ENCODE measurements at regions not wholly inside any gene's neighbourhood (a gene's known extent, or its start where the extent isn't known, plus 50 kb on each side); places are given as distances from the start of the nearest gene placed in this dataset.

DNA sequence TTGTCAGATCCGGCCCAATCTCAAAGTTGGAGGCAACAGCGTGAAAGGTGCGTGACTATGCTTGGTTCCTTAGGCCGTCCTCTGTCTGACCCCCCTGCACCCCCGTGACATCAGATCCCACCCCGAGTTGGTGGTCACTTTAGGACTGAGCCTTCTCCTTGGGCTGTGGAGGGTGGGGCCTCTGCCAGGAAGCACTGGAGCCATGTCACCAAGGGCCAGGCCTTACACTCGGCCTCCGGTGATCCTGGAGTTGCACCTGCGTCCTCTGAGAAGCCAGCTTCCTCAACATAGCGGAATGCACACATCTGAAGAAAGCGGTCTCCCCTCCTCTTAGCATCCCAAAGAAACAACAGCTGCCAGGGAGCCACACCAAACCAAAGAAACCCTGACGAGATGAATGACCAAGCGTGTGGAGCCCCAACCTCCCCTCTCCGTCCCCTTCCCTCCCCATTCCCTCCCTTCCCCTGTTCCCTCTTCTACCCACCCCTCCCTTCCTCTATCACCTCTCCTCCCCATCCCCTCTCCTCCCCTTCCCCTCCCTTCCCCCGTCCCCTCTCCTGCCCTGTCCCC is 182.6 kb downstream of the TTLL2 start:
- no TSS peak for BruUV-seq (replicated peaks)
- Histone ChIP-seq H3K4me1 (replicated peaks in 1 of 2; ENCODE audit: control insufficient read depth in 2 of 2, insufficient read depth in 2 of 2, low read length in 2 of 2) (0 out of 5 replicates have a peak, but pooled peaks cover 0 to 2% of the 10 kb centered on the region in 2 experiments), H3K9me3 (replicated peaks; ENCODE audit: control insufficient read depth, insufficient read depth, low read depth, low read length) (no peaks in the 10 kb centered on the region), H3K79me2 (ENCODE audit: control insufficient read depth, insufficient read depth, low read length) (no peaks in the 10 kb centered on the region), H3K27me3 (ENCODE audit: control insufficient read depth in 2 of 2, insufficient read depth in 2 of 2, low read length in 2 of 2) (peaks cover 20 to 69% of the 10 kb centered on the region in 2 experiments), H3K36me3 (ENCODE audit: control insufficient read depth, insufficient read depth, low read length) (no peaks in the 10 kb centered on the region), H3K4me3 (no peak overlapping the region), H2AFZ (ENCODE audit: low read depth, low read length) (no peak overlapping the region), H3K4me2 (ENCODE audit: insufficient read depth, low read length) (no peak overlapping the region), H4K20me1 (replicated peaks; ENCODE audit: control insufficient read depth, insufficient read depth, low read length) (0 out of 2 replicates have a peak, but pooled peaks cover 3% of the 10 kb centered on the region), H3K9ac (ENCODE audit: insufficient read depth in 1 of 2, low read depth in 2 of 2, low read length in 2 of 2) (no peak overlapping the region), H3K9me1 (ENCODE audit: control insufficient read depth, insufficient read depth, low read length) (no peaks in the 10 kb centered on the region), H3K27ac (ENCODE audit: extremely low read depth, low read depth, low read length) (no peak overlapping the region)
- POLR2A ChIA-PET = interaction anchor here (0.6 kb wide), 1 partner anchor 16 kb away, joined by 3 read pairs; no protein-coding TSS in a partner anchor
- in situ Hi-C loops (cut with MboI) = no loop called here
- WGBS (ENCODE audit: insufficient coverage, low coverage, missing lambda C conversion rate) = 5% methylated on average over 12 of the region's 15 CpGs
- DNase-seq (ENCODE audit: extremely low read depth in 1 of 4, low spot score in 3 of 4) = no peak
- FAIRE-seq = no peak
- CTCF ChIA-PET (ENCODE audit: low intra/inter-chr PET ratio) = no interaction called here
- no peak for TF ChIP-seq ZNF699 (CRISPR knock-in tag; IDR thresholded peaks at IDR 0.05; ENCODE audit: insufficient replicate concordance)
- TF ChIP-seq, protein P1, sequence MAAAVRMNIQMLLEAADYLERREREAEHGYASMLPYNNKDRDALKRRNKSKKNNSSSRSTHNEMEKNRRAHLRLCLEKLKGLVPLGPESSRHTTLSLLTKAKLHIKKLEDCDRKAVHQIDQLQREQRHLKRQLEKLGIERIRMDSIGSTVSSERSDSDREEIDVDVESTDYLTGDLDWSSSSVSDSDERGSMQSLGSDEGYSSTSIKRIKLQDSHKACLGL (CRISPR knock-in tag; IDR thresholded peaks at IDR 0.05; ENCODE audit: borderline replicate concordance, poor library complexity, severe bottlenecking) = no peak
- TF ChIP-seq ETV1 (tag; conservative IDR thresholded peaks at IDR 0.05; ENCODE audit: low read depth) = no peak
- no peak for TF ChIP-seq TEAD1 (CRISPR knock-in tag; IDR thresholded peaks at IDR 0.05)
- TF ChIP-seq EWSR1 (IDR thresholded peaks at IDR 0.05; ENCODE audit: borderline replicate concordance, low read depth, partially characterized antibody) = no peak
- TF ChIP-seq HNRNPL (IDR thresholded peaks at IDR 0.05; ENCODE audit: low read depth, low read length) = no peak
- no peak for TF ChIP-seq ZFX (CRISPR knock-in tag; IDR thresholded peaks at IDR 0.05)
- TF ChIP-seq U2AF1 (optimal IDR thresholded peaks at IDR 0.05; ENCODE audit: low read depth, low read length) = no peak
- ATAC-seq = peak; percentile 33; the same call in 2 of the 3 replicates
- intact Hi-C loops (cut with micrococcal nuclease) = no loop called here
